ENCODE measurements at regions not wholly inside any gene's neighbourhood (a gene's known extent, or its start where the extent isn't known, plus 50 kb on each side); places are given as distances from the start of the nearest gene placed in this dataset.

GRCh38 chr17:13212860-13213259 is 195.0 kb upstream of the ELAC2 start:
- H3K9me3 Mint-ChIP-seq, result peaks cover 2 to 7% (median 6%) of the 10 kb centered on the region in 3 donors
- H3K4me1 Mint-ChIP-seq, result no peaks in the 10 kb centered on the region
- H3K27me3 Mint-ChIP-seq, result peaks cover 2% of the 10 kb centered on the region
- H3K36me3 Mint-ChIP-seq, result no peaks in the 10 kb centered on the region
- H3K4me3 Mint-ChIP-seq, result no peak overlapping the region
- H3K27ac Mint-ChIP-seq, result no peak overlapping the region

DNA sequence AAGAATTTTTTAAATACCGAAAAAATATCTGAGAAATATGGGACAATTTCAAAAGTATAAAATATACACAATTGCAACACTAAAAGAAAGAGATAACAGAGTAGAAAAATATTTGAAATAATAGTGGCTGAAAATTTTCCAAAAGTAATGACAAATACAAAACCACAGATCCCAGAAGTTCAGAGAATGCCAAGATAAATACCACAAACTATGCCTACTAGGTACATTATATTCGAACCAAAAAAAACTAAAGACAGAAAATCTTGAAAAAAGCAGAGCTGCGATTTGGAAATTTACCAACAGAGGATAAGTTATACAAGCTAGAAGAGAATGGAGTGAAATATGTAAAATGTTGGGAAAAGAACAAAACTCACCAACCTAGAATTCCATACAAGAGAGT is 191.3 kb upstream of the ELAC2 start:
- Mint-ChIP-seq H3K4me3 (no peak overlapping the region), H3K36me3 (no peaks in the 10 kb centered on the region), H3K9me3 (peaks cover 2 to 6% (median 4%) of the 10 kb centered on the region in 3 donors), H3K27ac (no peak overlapping the region), H3K4me1 (peaks cover 0 to 1% (median 0%) of the 10 kb centered on the region in 3 donors), H3K27me3 (peaks cover 2% of the 10 kb centered on the region)

DNA sequence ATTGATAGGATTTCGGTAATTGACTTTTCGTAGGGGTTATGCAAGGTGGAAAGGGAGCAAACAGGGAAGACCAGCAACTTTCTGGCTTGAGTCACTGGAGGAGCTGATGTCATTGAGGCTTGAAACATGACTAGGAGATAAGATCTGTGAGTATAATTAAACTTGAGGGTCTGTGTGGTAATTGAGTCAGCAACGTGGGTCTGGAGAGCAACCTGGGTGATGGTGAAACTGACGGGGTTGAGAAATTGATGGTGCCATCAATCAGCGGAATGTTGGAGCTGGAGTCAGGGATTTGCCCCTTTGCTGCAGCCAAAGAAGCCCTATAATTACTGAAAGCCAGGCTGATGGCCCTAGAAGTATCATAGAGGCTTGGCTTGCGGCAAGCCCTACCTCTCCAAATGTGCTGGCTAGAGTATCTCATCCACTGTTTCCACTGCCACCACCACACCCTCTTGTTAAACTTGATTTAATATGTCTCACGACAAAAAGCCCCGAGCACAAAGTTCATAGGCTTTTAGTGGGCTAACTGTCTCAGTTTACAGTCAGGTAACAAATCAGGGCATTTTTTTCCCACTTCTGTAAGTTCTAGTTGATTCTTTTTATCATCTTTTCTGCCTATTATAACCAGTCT is 186.9 kb upstream of the ELAC2 start:
- no peaks in the 10 kb centered on the region for H3K36me3 Mint-ChIP-seq
- no peak overlapping the region for H3K27ac Mint-ChIP-seq
- H3K4me1 Mint-ChIP-seq, result peaks cover 0 to 3% (median 0%) of the 10 kb centered on the region in 3 donors
- peaks cover 0 to 2% (median under 1%) of the 10 kb centered on the region in 3 donors for H3K9me3 Mint-ChIP-seq
- peaks cover 2% of the 10 kb centered on the region for H3K27me3 Mint-ChIP-seq
- no peak overlapping the region for H3K4me3 Mint-ChIP-seq

- H3K27me3 Mint-ChIP-seq, result no peaks in the 10 kb centered on the region
- no peak overlapping the region for H3K27ac Mint-ChIP-seq
- H3K4me3 Mint-ChIP-seq, result no peak overlapping the region
- peaks cover 0 to 4% (median 0%) of the 10 kb centered on the region in 3 donors for H3K9me3 Mint-ChIP-seq
- no peaks in the 10 kb centered on the region for H3K36me3 Mint-ChIP-seq
- peaks cover 0 to 3% (median 0%) of the 10 kb centered on the region in 3 donors for H3K4me1 Mint-ChIP-seq
These were observed 185.0 kb upstream of the ELAC2 start for GRCh38 chr17:13202835-13203234.

- no peak overlapping the region for H3K4me3 Mint-ChIP-seq
- H3K27me3 Mint-ChIP-seq, result no peaks in the 10 kb centered on the region
- H3K36me3 Mint-ChIP-seq, result no peaks in the 10 kb centered on the region
- H3K27ac Mint-ChIP-seq, result no peak overlapping the region
- H3K4me1 Mint-ChIP-seq, result peaks cover 0 to 1% (median 0%) of the 10 kb centered on the region in 3 donors
- peaks cover 0 to 4% (median 0%) of the 10 kb centered on the region in 3 donors for H3K9me3 Mint-ChIP-seq
These were observed 182.8 kb upstream of the ELAC2 start for GRCh38 chr17:13200671-13201070.

DNA sequence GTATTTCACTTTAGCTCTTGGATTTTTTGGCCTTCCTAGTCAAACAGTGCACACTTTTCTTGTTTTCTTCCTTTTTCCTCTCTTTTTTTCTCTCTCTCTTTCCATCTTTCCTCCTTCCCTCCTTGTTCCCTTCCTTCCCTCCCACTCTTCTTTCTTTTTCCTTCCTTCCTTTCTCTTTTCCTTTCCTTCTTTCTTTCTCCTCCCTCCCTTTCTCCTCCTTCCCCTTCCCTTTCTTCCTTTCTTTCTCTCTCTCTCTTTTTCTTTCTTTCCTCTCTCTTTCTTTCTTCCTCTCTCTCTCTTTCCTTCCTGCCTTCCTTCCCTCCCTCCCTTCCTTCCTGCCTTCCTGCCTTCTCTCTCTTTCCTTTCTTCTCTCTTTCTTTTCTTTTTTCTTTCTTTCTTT is 181.6 kb upstream of the ELAC2 start:
- Mint-ChIP-seq H3K4me3 (no peak overlapping the region), H3K4me1 (peaks cover 0 to 1% (median 0%) of the 10 kb centered on the region in 3 donors), H3K27ac (no peak overlapping the region), H3K36me3 (no peaks in the 10 kb centered on the region), H3K27me3 (no peaks in the 10 kb centered on the region), H3K9me3 (peaks cover 0 to 4% (median 0%) of the 10 kb centered on the region in 3 donors)

DNA sequence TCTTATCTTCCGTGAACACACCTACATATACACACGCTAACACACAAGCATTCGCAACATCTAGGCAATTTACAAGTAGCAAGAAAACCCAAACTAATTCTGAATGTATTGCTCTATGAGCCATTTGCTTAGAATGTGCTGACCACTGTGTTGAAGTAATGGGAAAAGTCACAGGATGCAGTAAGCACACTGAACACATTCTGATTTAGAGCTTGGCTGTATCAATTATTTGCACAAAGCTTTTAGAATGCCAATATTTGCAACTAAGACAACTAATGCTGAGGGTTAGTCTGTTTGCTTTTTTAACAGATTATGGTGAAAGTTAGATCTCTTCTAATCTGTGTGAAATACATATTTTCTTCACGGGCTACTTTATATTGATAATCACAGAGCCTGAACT is 179.8 kb upstream of the ELAC2 start:
- H3K9me3 Mint-ChIP-seq, result peaks cover 0 to 4% (median 1%) of the 10 kb centered on the region in 3 donors
- H3K4me3 Mint-ChIP-seq, result no peak overlapping the region
- H3K27me3 Mint-ChIP-seq, result no peaks in the 10 kb centered on the region
- H3K36me3 Mint-ChIP-seq, result no peaks in the 10 kb centered on the region
- peaks cover 0 to 3% (median 0%) of the 10 kb centered on the region in 3 donors for H3K4me1 Mint-ChIP-seq
- H3K27ac Mint-ChIP-seq, result no peak overlapping the region

DNA sequence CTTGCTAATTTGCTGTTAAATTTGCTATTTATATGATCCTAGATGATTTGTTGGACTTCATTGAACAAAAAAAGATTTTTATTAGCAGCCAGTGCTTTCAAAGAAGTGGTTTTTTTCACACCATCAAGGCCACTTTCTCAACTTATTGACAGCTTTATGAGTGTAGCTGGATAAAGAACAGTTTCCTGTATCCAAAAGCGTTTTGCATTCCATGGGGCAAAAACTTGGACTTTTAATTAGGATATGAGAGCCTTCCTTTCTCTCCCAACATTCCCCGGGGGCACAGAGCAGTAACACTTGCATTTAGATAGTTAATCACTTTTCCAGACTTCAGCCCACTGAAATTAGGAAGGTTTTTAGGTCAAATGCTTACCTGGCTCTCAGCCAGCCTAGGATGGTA is 177.1 kb upstream of the ELAC2 start:
- H3K9me3 Mint-ChIP-seq, result peaks cover 0 to 11% (median 9%) of the 10 kb centered on the region in 3 donors
- H3K4me3 Mint-ChIP-seq, result no peak overlapping the region
- no peaks in the 10 kb centered on the region for H3K36me3 Mint-ChIP-seq
- H3K27ac Mint-ChIP-seq, result no peak overlapping the region
- H3K4me1 Mint-ChIP-seq, result peaks cover 0 to 3% (median 0%) of the 10 kb centered on the region in 3 donors
- H3K27me3 Mint-ChIP-seq, result no peaks in the 10 kb centered on the region

DNA sequence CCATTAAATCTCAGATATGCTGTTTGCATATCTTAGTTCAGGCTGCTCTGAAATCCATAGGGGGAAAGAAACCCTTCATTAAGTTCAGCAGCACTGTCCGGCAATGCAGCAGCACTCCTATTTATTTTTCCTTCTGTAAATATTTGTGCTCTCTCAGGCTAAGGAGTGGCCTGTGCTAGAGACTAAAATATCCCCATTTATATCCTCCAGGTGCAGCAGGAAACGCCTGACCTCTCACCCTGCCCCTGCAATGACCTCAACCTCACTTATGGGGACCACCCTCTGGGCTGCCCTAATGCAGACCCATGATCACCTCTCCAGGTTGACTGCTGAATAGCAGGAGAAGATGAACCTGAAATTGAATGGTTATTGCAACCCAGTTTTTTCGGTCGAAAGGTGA is 165.0 kb upstream of the ELAC2 start:
- peaks cover 2 to 9% (median 2%) of the 10 kb centered on the region in 3 donors for H3K9me3 Mint-ChIP-seq
- no peaks in the 10 kb centered on the region for H3K4me1 Mint-ChIP-seq
- no peaks in the 10 kb centered on the region for H3K27me3 Mint-ChIP-seq
- H3K27ac Mint-ChIP-seq, result no peak overlapping the region
- no peaks in the 10 kb centered on the region for H3K36me3 Mint-ChIP-seq
- H3K4me3 Mint-ChIP-seq, result no peak overlapping the region

- H3K36me3 Mint-ChIP-seq, result no peaks in the 10 kb centered on the region
- peaks cover 2 to 9% (median 2%) of the 10 kb centered on the region in 3 donors for H3K9me3 Mint-ChIP-seq
- H3K4me3 Mint-ChIP-seq, result no peak overlapping the region
- no peaks in the 10 kb centered on the region for H3K4me1 Mint-ChIP-seq
- H3K27ac Mint-ChIP-seq, result no peak overlapping the region
- H3K27me3 Mint-ChIP-seq, result no peaks in the 10 kb centered on the region
These were observed 164.6 kb upstream of the ELAC2 start for GRCh38 chr17:13182450-13182849.

- Mint-ChIP-seq H3K9me3 (peaks cover 2 to 9% (median 3%) of the 10 kb centered on the region in 3 donors), H3K4me1 (no peaks in the 10 kb centered on the region), H3K27ac (no peak overlapping the region), H3K36me3 (no peaks in the 10 kb centered on the region), H3K4me3 (no peak overlapping the region), H3K27me3 (no peaks in the 10 kb centered on the region)
These were observed 163.9 kb upstream of the ELAC2 start for GRCh38 chr17:13181683-13182082.

- no peaks in the 10 kb centered on the region for H3K36me3 Mint-ChIP-seq
- no peaks in the 10 kb centered on the region for H3K27me3 Mint-ChIP-seq
- peaks cover 3 to 16% (median 14%) of the 10 kb centered on the region in 3 donors for H3K9me3 Mint-ChIP-seq
- peak overlapping the region in 1 of 4 donors; percentile 12 for H3K4me3 Mint-ChIP-seq
- no peaks in the 10 kb centered on the region for H3K4me1 Mint-ChIP-seq
- H3K27ac Mint-ChIP-seq, result no peak overlapping the region
These were observed 158.6 kb upstream of the ELAC2 start for GRCh38 chr17:13176436-13176835.

- H3K36me3 Mint-ChIP-seq, result peaks cover 1% of the 10 kb centered on the region
- H3K27ac Mint-ChIP-seq, result no peak overlapping the region
- peaks cover 6 to 27% (median 25%) of the 10 kb centered on the region in 3 donors for H3K9me3 Mint-ChIP-seq
- H3K4me3 Mint-ChIP-seq, result no peak overlapping the region
- H3K4me1 Mint-ChIP-seq, result no peaks in the 10 kb centered on the region
- no peaks in the 10 kb centered on the region for H3K27me3 Mint-ChIP-seq
These were observed 154.0 kb upstream of the ELAC2 start for GRCh38 chr17:13171790-13172189.

- no peak overlapping the region for H3K27ac Mint-ChIP-seq
- no peaks in the 10 kb centered on the region for H3K4me1 Mint-ChIP-seq
- no peaks in the 10 kb centered on the region for H3K27me3 Mint-ChIP-seq
- H3K9me3 Mint-ChIP-seq, result no peaks in the 10 kb centered on the region
- H3K36me3 Mint-ChIP-seq, result no peaks in the 10 kb centered on the region
- no peak overlapping the region for H3K4me3 Mint-ChIP-seq
These were observed 144.5 kb upstream of the ELAC2 start for GRCh38 chr17:13162361-13162760.

GRCh38 chr17:13160790-13161189 is 143.0 kb upstream of the ELAC2 start:
- Mint-ChIP-seq H3K27ac (no peak overlapping the region), H3K4me3 (no peak overlapping the region), H3K4me1 (no peaks in the 10 kb centered on the region), H3K36me3 (no peaks in the 10 kb centered on the region), H3K27me3 (no peaks in the 10 kb centered on the region), H3K9me3 (no peaks in the 10 kb centered on the region)

- no peak overlapping the region for H3K27ac Mint-ChIP-seq
- H3K4me3 Mint-ChIP-seq, result no peak overlapping the region
- H3K36me3 Mint-ChIP-seq, result no peaks in the 10 kb centered on the region
- H3K9me3 Mint-ChIP-seq, result no peaks in the 10 kb centered on the region
- no peaks in the 10 kb centered on the region for H3K4me1 Mint-ChIP-seq
- no peaks in the 10 kb centered on the region for H3K27me3 Mint-ChIP-seq
These were observed 142.5 kb upstream of the ELAC2 start for GRCh38 chr17:13160296-13160695.
